Stimulated activated CD8-positive, alpha-beta memory T cell treated with anti-CD3 and anti-CD28 coated beads, Interleukin-2, amount 100 ng/mL, for 48 hours (primary cell): ENCODE measurements at regions not wholly inside any gene's neighbourhood (a gene's known extent, or its start where the extent isn't known, plus 50 kb on each side); places are given as distances from the start of the nearest gene placed in this dataset.

Experiments used
- DNase-seq, 2 donors: peaks; one replicate each; pipeline ENCODE4 v3.0.0-alpha.2; 2020; ENCODE audit warnings: low read depth in 2 of 2

- DNase-seq = no peak
Measured at GRCh38 chr2:59924346-59924745, 629.1 kb downstream of the BCL11A start.

GRCh38 chr2:59922450-59922849, 631.0 kb downstream of the BCL11A start:
- DNase-seq = no peak

GRCh38 chr2:59921743-59922142, 631.7 kb downstream of the BCL11A start:
- no peak for DNase-seq

- no peak for DNase-seq
Measured at GRCh38 chr2:59920961-59921360, 632.5 kb downstream of the BCL11A start.

DNA sequence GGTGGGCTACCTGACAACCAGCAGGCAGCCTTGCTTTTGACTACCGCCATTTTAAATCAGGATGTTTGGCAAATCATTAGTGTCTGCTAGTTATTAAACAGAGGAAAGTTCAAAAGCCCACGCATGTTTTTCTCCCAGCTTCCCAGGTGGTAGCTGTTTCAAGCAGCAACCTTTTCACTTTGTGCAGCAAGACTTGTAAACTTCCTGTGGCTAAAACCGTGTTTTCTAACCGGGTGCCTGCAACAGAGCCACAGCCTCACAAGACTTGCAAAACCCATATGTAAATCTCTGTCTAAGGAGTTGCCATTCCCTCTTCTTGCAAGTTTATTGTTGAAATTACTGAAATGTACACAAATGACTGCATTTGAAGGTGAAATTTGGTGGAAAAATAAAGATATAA, 633.1 kb downstream of the BCL11A start:
- no peak for DNase-seq

GRCh38 chr2:59919579-59919978, 633.9 kb downstream of the BCL11A start:
- no peak for DNase-seq

GRCh38 chr2:59912042-59912441, 641.4 kb downstream of the BCL11A start:
- DNase-seq = no peak

DNA sequence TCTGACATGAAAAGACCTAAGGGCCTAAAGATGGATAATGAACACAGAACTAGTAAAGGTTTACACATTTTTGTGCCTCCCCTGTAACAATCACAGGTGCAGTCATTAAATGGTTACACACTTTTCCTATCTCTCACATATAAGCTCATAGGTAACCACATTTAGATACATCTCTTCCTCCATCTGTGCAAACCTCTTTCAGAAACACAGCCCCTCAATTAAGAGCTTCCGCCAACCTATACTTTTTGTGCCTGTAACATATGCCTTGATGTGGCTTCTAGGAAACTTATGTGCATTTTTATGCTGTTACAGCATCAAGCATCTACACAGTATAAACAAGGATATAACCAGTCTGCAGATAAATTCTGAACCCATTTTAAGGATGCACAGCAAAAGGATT, 643.3 kb downstream of the BCL11A start:
- no peak for DNase-seq

- no peak for DNase-seq
Measured at GRCh38 chr2:59909147-59909546, 644.3 kb downstream of the BCL11A start.

DNA sequence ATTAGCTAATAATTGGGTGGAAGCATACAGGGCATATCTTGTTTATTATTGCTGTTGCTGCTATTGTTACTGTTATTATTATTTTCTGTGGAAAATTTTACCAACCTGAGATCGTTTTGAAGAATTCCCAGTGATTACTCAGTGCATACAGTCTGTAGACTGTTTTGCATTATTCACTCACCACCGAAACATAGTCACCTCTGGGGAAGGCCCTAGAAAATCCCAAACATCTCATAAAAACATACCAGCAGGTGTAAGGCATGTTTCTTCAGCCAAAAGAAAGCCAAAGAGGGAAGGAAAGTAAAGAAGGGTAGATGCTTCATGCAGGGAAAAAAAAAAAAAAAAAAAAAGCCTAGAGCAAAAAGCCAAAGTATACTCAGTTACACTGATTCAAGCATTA, 647.7 kb downstream of the BCL11A start:
- no peak for DNase-seq

DNA sequence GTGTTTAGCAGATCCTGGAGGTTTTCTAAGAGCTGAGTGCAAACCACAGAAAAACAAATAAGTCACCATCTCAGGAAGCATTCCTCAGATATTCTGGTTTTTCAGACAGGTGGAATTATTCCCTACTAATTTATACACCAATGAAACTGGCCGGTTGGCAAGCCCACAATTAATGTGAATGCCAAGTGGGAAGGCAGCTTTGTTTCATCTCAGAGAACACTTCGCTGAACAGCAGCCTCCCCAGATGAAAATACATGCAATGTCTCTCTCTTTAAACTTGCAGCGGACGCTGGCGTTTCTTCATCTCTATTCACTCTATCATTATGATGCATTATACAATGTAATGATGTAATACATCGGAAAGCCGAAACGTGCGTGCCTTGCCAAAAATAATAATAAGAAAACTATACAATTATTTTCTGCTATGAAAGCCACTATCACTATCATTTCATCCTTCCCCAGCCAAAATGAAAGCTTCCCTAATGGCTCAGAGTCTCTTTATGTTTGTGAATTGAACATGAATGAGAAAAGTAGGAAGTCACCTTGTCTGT, 649.4 kb downstream of the BCL11A start:
- no peak for DNase-seq

- DNase-seq = no peak
Measured at GRCh38 chr2:59900728-59901452, 652.6 kb downstream of the BCL11A start.

DNA sequence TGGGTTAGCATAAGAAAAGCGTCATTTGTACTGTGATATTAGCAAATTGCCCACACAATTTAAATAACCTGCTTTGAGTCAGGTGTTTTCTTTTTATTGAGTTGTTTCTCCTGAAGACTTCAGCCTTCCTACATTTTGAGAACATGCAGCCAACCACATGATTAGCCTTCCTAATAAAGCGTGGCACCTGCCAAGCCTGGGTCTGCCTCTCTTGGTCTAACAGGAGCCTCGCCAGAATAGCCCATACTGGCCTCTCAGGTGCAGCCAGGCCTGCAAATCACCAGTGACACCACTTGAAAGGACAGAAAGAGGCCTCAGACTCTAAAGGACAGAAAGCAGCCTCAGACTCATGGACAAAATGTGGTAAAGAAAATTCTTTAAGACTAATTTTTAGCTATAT, 653.8 kb downstream of the BCL11A start:
- no peak for DNase-seq

DNA sequence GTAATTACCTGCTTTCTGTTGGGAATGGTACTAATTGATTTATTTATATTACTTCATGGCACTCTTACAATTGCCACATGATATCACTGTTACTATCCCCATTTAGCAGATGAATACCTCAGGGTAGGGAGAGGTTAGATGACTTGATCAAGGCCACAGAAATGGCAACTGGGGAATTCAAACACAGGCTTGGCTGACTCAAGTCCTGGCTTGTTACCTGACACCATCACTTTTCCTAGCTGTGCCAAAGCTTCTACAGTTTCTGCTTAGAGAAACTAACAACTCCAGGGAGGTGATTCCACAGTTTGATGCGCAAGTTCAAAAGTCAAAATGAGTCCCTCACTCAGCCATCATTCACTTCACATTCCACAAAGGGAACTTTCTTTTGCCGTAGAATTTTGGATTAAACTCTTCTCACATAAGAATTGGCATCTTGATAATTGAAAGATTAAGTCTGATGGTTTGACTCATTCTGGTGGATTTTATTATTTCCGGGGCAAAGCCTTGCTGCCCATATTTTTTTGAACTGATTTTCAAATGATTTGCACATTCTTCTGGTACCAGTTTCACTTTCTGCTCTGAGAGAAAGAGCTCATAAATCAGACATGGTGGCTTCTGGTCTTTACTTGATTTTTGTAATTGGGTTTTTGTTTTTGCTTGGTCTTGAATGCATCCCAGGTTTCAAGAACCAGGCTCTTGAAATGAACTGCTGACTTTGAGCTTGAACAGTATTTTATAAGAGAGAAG, 656.8 kb downstream of the BCL11A start:
- no peak for DNase-seq

- no peak for DNase-seq
Measured at GRCh38 chr2:59893612-59894011, 659.8 kb downstream of the BCL11A start.

DNA sequence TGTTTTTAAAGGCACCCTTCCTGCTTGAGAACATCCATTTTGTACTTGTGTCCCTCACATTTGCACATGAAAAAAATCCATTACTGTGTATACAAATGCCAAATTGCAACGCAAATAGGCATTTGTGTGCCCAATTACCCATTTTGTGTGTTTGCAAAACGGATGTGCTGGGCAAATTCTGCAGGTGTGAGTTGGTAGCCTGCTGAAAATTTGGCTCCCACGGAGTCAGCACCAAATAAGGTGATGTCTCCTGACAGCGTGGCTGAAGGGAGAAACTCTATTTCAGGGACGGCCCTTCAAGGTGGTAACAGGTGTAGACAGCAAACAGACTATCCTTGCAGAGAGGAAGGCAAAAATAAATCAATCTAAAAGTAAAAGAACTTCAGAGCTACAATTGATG, 661.1 kb downstream of the BCL11A start:
- DNase-seq = no peak

DNA sequence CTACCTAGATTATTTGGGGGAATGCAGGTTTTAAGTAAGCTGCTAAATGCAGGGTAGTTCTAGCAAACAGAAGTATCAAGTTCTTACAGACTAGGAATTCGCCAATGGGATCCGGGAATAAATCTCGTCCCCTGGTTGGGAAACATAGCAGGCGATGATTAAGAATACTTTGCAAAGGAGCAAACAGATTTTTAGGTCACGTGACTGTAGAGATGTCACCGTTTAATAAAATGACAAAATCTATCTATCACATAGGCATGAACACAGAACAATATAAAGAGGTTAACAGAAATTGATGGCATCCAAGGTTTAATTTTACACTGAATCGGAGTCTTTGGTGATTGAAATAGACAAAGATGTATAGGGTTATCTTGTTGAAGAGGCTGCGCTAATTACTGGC, 664.1 kb downstream of the BCL11A start:
- no peak for DNase-seq

- no peak for DNase-seq
Measured at GRCh38 chr2:59888706-59889105, 664.7 kb downstream of the BCL11A start.

DNA sequence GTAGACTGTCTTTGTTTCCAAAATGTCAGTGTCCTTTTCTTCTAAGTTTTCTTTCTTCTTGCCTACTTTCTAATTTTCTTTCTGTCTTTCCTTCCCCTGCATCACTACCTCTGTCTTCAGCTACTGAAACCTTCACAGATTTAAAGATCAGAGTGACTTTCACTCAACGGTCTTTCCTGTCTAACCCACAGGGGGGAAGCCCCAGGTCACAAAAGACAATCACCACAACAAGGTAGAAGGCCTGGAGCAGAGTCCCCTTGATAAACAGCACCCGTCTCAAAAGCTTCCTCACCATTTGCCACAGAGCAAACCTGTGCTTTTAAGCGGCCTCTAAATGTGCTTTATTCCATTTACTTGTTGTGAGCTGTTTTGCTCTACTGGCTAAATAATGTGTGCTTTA, 665.4 kb downstream of the BCL11A start:
- DNase-seq = no peak

DNA sequence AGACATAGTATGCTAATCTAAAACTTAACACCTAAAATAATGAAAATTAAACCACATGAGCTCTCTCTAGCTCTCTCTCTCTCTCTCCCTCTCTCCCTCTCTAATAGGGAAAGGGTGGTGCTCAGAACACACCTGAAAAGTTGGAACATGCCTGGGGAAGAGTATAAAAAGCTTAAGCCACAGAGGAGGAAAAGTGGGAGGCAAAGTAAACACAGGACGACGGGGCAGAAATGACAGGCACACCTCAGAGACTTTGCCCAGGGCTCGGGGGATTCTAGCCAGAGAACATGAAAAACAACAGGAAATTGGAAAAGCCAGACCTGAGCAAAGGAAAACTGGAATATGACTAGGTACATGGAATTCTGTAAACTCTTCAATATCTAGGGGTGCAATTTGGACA, 666.1 kb downstream of the BCL11A start:
- DNase-seq = no peak

GRCh38 chr2:59886759-59887158, 666.7 kb downstream of the BCL11A start:
- no peak for DNase-seq

- no peak for DNase-seq
Measured at GRCh38 chr2:59885541-59885940, 667.9 kb downstream of the BCL11A start.

GRCh38 chr2:59884166-59884565, 669.3 kb downstream of the BCL11A start:
- DNase-seq = no peak
